ENCODE measurements at regions not wholly inside any gene's neighbourhood (a gene's known extent, or its start where the extent isn't known, plus 50 kb on each side); places are given as distances from the start of the nearest gene placed in this dataset.

DNA sequence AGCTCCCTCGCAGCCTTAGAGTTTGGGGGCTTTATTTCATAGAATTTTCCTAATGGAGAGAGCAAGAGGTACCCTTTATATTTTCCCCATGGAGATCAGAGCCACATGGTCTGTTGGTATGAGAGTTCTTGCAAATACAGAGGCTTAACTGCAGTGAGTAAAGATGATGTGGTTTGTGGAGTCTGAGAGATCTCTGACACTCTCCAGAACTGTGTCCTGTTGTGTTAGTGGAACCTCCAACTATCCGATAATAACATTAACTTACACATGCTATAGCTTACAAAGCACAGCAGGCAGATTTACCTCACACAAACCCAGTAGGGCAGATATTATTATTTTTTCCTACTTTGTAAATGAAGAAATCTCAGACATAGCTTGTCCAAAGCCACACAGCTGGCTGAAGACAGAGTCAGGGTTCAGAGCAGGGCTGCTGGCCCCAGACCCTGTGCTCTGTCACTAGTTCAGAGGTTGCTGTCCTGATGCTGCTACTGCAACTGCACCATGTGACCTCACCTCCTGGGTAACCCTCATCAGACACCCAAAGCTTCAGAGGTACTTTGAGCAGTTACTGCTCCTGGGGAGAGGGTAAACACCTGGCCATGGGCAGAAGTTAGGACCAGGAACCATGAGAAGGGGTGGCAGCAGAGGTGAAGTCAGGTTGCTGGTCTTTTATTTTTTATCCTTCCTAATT is 384.8 kb upstream of the PROX1 start:
- TF ChIP-seq, protein P1, sequence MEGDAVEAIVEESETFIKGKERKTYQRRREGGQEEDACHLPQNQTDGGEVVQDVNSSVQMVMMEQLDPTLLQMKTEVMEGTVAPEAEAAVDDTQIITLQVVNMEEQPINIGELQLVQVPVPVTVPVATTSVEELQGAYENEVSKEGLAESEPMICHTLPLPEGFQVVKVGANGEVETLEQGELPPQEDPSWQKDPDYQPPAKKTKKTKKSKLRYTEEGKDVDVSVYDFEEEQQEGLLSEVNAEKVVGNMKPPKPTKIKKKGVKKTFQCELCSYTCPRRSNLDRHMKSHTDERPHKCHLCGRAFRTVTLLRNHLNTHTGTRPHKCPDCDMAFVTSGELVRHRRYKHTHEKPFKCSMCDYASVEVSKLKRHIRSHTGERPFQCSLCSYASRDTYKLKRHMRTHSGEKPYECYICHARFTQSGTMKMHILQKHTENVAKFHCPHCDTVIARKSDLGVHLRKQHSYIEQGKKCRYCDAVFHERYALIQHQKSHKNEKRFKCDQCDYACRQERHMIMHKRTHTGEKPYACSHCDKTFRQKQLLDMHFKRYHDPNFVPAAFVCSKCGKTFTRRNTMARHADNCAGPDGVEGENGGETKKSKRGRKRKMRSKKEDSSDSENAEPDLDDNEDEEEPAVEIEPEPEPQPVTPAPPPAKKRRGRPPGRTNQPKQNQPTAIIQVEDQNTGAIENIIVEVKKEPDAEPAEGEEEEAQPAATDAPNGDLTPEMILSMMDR (IDR thresholded peaks at IDR 0.05 in 4 of 5, conservative IDR thresholded peaks at IDR 0.05 in 1 of 5): no peak
- TF ChIP-seq POLR2A (IDR thresholded peaks at IDR 0.05): no peak
